Sigmoid colon (tissue), 3 donors: ENCODE measurements at regions not wholly inside any gene's neighbourhood (a gene's known extent, or its start where the extent isn't known, plus 50 kb on each side); places are given as distances from the start of the nearest gene placed in this dataset.

ENCODE experiments used
- POLR2A ChIP-seq, 2 donors: fragments of 450-650 bp; IDR thresholded peaks; one replicate each; pipeline ENCODE4 v1.6.1; 2016; ENCODE audit warnings: antibody characterized with exemption in 2 of 2, mild to moderate bottlenecking in 2 of 2, moderate library complexity in 2 of 2
- TF ChIP-seq, protein P1 (sequence below), 4 experiments: fragments of 450-650 bp in 3 of 4; fragments of 200-600 bp in 1 of 4; IDR thresholded peaks; one replicate each; pipeline ENCODE4 v1.5.1; 2016 to 2019; ENCODE audit warnings: antibody characterized with exemption in 4 of 4, mild to moderate bottlenecking in 3 of 4, moderate library complexity in 2 of 4

DNA sequence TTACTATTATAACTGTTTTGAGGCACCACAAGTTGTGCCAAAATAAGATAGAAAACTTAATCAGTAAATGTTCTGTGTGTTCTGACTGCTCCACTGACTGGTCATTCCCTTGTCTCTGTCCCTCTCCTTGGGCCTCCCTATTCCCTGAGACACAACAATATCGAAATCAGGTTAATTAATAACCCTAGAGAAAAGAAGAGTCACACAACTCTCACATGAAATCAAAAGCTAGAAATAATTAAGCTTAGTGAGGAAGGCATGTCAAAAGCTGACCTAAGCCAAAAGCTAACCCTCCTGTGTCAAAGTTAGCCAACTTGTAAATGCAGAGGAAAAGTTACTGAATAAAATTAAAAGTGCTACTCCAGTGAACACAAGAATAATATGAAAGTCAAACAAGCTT is 53.8 kb upstream of the CCDC196 start:
- TF ChIP-seq, protein P1, sequence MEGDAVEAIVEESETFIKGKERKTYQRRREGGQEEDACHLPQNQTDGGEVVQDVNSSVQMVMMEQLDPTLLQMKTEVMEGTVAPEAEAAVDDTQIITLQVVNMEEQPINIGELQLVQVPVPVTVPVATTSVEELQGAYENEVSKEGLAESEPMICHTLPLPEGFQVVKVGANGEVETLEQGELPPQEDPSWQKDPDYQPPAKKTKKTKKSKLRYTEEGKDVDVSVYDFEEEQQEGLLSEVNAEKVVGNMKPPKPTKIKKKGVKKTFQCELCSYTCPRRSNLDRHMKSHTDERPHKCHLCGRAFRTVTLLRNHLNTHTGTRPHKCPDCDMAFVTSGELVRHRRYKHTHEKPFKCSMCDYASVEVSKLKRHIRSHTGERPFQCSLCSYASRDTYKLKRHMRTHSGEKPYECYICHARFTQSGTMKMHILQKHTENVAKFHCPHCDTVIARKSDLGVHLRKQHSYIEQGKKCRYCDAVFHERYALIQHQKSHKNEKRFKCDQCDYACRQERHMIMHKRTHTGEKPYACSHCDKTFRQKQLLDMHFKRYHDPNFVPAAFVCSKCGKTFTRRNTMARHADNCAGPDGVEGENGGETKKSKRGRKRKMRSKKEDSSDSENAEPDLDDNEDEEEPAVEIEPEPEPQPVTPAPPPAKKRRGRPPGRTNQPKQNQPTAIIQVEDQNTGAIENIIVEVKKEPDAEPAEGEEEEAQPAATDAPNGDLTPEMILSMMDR (IDR thresholded peaks at IDR 0.05): no peak
- TF ChIP-seq POLR2A (IDR thresholded peaks at IDR 0.05): no peak
